ENCODE measurements at regions not wholly inside any gene's neighbourhood (a gene's known extent, or its start where the extent isn't known, plus 50 kb on each side); places are given as distances from the start of the nearest gene placed in this dataset.

DNA sequence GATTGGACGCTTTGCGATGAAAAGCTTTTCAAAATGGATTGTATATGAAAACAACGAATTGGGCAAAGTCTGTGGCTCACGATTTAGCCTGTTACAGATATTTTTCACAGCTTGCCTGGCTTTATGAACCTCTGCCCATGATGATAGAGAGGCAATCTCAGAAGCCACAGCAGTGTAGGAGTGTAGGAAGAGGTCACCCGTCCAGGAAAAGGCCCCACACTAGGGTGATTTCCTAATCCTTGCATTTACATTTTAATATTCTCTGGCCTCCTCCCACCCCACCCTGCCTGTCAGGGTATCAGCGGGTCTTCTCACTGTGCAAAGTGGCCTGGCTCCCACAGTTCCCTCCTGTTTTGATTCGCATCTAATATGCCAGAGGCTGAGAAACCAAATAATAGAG is 81.8 kb upstream of the FOXN3 start:
- in situ Hi-C loops (cut with HindIII; ENCODE audit: low sequenced_read_pairs), result no loop called here
- no peak for DNase-seq (ENCODE audit: low read depth)
- H3K4me3 ChIP-seq (ENCODE audit: low read depth, low read length), result no peak overlapping the region
- TF ChIP-seq, protein P1, sequence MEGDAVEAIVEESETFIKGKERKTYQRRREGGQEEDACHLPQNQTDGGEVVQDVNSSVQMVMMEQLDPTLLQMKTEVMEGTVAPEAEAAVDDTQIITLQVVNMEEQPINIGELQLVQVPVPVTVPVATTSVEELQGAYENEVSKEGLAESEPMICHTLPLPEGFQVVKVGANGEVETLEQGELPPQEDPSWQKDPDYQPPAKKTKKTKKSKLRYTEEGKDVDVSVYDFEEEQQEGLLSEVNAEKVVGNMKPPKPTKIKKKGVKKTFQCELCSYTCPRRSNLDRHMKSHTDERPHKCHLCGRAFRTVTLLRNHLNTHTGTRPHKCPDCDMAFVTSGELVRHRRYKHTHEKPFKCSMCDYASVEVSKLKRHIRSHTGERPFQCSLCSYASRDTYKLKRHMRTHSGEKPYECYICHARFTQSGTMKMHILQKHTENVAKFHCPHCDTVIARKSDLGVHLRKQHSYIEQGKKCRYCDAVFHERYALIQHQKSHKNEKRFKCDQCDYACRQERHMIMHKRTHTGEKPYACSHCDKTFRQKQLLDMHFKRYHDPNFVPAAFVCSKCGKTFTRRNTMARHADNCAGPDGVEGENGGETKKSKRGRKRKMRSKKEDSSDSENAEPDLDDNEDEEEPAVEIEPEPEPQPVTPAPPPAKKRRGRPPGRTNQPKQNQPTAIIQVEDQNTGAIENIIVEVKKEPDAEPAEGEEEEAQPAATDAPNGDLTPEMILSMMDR (IDR thresholded peaks at IDR 0.05; ENCODE audit: low read depth, low read length, missing control alignments), result no peak

DNA sequence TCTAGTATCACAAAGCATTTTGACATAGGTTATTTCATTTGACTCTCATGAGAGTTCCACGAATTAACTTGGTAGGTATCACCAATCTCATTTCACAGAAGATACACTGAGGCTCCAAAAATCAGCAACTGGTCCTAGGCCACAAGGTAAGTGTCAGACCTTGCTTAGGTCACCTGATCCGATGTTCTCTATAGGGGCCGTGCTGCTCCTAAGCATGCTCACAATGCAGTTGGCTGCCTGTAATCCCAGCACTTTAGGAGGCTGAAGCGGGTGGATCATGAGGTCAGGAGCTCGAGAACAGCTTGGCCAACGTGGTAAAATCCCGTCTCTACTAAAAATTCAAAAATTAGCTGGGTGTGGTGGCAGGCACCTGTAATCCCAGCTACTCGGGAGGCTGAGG is 78.7 kb upstream of the FOXN3 start:
- H3K4me3 ChIP-seq (ENCODE audit: low read depth, low read length), result no peak overlapping the region
- no peak for DNase-seq (ENCODE audit: low read depth)
- TF ChIP-seq, protein P1 (IDR thresholded peaks at IDR 0.05; ENCODE audit: low read depth, low read length, missing control alignments), result no peak
- in situ Hi-C loops (cut with HindIII; ENCODE audit: low sequenced_read_pairs), result no loop called here

DNA sequence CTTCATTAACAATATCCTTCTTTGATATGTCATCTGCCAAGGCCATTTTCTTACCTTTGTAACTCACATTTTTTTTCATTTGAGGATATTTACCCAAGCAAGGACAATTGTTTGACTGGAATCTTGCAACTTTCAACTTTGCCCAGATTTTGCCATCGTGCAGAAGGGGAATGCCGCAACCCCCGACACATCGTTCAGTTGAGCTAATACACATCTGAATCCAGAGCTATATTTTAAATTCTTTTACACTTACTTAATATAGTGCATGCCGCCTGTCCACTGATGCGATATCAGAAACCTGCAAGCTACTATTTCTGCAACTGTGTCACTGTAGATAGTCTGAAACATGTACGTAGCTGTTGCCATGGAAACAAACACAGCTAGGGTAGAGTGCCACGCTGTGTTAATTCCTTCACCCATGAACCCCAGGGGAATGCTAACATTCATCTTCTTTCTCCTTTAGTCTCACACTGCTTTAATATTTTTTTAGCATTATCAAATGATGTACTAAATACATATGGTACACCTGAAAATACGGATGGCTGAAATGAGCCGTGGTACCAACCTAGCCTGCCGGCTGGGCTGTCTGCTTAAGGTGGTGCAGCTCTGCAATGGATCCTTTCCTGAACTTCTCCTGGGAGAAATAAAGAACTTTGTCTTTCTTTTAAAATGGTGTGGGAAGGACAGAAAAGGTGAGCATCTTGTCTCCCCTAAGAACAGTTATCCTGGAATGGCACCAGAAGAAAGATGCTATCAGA is 77.0 kb upstream of the FOXN3 start:
- DNase-seq (ENCODE audit: low read depth), result no peak
- no peak overlapping the region for H3K4me3 ChIP-seq (ENCODE audit: low read depth, low read length)
- TF ChIP-seq, protein P1 (IDR thresholded peaks at IDR 0.05; ENCODE audit: low read depth, low read length, missing control alignments), result no peak
- in situ Hi-C loops (cut with HindIII; ENCODE audit: low sequenced_read_pairs), result no loop called here

DNA sequence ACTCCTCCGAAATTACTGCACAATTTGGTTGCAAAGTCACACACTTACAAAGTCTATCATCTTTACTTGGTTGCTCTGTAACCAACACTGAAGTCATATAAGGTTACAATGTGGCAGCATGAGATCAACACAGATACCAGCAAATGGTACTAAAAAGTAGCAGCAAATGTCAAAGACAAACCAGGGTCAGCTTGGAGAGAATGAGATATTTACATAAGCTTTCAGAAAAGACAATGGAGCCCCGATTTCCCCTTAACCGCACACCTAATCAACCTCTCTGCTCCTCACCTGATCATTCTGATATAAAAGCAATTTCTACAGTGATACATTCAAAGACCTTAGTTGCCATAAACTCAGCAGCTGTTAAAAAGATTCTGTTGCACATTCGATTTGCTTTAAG is 76.4 kb upstream of the FOXN3 start:
- TF ChIP-seq, protein P1 (IDR thresholded peaks at IDR 0.05; ENCODE audit: low read depth, low read length, missing control alignments), result no peak
- no peak for DNase-seq (ENCODE audit: low read depth)
- in situ Hi-C loops (cut with HindIII; ENCODE audit: low sequenced_read_pairs), result no loop called here
- H3K4me3 ChIP-seq (ENCODE audit: low read depth, low read length), result no peak overlapping the region

DNA sequence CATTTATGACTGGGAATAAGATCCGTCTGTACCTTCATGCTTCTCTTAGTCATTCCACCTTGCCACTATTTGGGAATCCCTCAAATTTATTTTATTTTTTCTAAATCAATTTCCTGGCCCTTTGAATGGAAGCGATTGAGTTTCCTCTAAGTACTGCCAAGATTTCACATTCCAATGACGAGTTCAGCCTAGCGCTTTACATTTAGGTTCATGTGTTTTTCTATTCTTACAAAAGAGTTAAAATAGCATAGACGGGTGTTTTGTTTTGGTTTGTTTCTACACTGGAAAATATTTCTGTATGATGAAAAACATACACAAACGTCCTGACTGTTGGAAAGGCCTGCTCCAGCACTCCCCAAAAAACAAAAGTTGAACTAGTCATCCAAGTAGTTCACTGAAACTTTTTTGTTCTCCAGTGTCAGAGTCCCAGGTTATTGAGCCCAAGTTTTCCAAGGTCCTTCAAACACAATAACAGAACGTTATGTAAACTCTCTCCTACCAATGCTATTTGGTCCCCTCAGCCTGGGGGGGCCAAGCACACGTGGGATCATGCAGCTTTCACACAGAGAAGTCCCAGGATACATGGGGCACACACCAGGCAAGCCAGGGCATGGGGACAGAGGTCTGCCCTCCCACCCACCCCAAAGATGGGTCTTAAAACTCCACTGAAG is 74.8 kb upstream of the FOXN3 start:
- in situ Hi-C loops (cut with HindIII; ENCODE audit: low sequenced_read_pairs), result no loop called here
- DNase-seq (ENCODE audit: low read depth), result peak; percentile 55

DNA sequence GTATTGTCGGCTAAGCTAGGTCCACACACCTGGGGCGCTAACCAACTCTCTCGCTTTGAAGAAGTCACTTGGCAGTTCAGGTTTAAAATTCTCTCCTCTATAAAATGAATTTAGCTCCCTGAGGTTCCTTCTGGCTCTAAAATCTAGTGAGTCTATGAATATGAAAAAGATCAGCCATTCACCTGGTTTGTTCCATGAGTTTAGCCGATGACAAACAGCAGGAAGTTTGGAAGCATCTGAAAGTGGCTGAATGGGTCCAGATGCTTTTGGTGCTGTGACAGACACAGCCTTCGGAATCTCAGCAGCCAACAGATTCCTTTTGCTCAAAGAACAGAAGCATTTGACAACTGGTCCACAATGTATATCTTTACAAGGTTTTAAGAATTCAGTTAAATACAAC is 73.4 kb upstream of the FOXN3 start:
- DNase-seq (ENCODE audit: low read depth), result no peak
- TF ChIP-seq, protein P1 (IDR thresholded peaks at IDR 0.05; ENCODE audit: low read depth, low read length, missing control alignments), result no peak
- in situ Hi-C loops (cut with HindIII; ENCODE audit: low sequenced_read_pairs), result no loop called here

More for the DNA sequence above, 74.8 kb upstream of the FOXN3 start:
- H3K4me3 ChIP-seq (ENCODE audit: low read depth, low read length), result no peak overlapping the region
- TF ChIP-seq, protein P1 (IDR thresholded peaks at IDR 0.05; ENCODE audit: low read depth, low read length, missing control alignments), result no peak

More for the DNA sequence above, 73.4 kb upstream of the FOXN3 start:
- no peak overlapping the region for H3K4me3 ChIP-seq (ENCODE audit: low read depth, low read length)
